K562 (cell line): ENCODE measurements at regions not wholly inside any gene's neighbourhood (a gene's known extent, or its start where the extent isn't known, plus 50 kb on each side); places are given as distances from the start of the nearest gene placed in this dataset.

Source experiments
- CTBP1 ChIP-seq: fragments of 450-650 bp; IDR thresholded peaks from 2 replicates; pipeline ENCODE4 v1.6.1; 2016; ENCODE audit warnings: borderline replicate concordance
- ETS2 ChIP-seq: IDR thresholded peaks from 2 replicates; pipeline ENCODE4 v1.6.1; 2016; ENCODE audit warnings: borderline replicate concordance, missing genetic modification characterization, mild to moderate bottlenecking, moderate library complexity, missing compliant biosample characterization; ENCODE audit not compliant: poor library complexity, severe bottlenecking
- EZH2 ChIP-seq: IDR thresholded peaks from 2 replicates; pipeline ENCODE4 v1.6.1; 2012; ENCODE audit warnings: low read depth, mild to moderate bottlenecking, inconsistent platforms, low read length, borderline replicate concordance
- HCFC1 ChIP-seq: IDR thresholded peaks from 2 replicates; pipeline ENCODE4 v1.6.1; 2012; ENCODE audit warnings: low read depth, low read length, improper control_type of control experiment
- JUN ChIP-seq, 2 experiments: sonication (generic) in 1 of 2; formaldehyde crosslinking in 1 of 2; IDR thresholded peaks; 2 replicates each; pipeline versions ENCODE4 v1.6.1 to v1.8.0; 2012 to 2022; ENCODE audit warnings: borderline replicate concordance in 2 of 2, mild to moderate bottlenecking in 2 of 2, improper control_type of control experiment in 1 of 2, low read depth in 1 of 2, low read length in 1 of 2, missing genetic modification reagents in 1 of 2
- KDM1A ChIP-seq, 2 experiments: fragments of 450-650 bp; IDR thresholded peaks; 2 replicates each; pipeline ENCODE4 v1.6.1; 2016; ENCODE audit warnings: mild to moderate bottlenecking in 2 of 2
- NFXL1 ChIP-seq: fragments of 450-650 bp; formaldehyde crosslinking; IDR thresholded peaks from 2 replicates; pipeline ENCODE4 v1.4.0; 2021; ENCODE audit warnings: mild to moderate bottlenecking
- POLR2A ChIP-seq: fragments of 450-650 bp; conservative IDR thresholded peaks from 2 replicates; pipeline ENCODE4 v1.6.1; 2016
- TGIF2 ChIP-seq: sonication (generic); formaldehyde crosslinking; IDR thresholded peaks from 2 replicates; pipeline ENCODE4 v1.8.1; 2022; ENCODE audit warnings: mild to moderate bottlenecking, missing genetic modification reagents, moderate library complexity
- ZNF561 ChIP-seq: fragments of 450-650 bp; formaldehyde crosslinking; conservative IDR thresholded peaks from 2 replicates; pipeline ENCODE4 v1.4.0; 2020; ENCODE audit warnings: mild to moderate bottlenecking, moderate library complexity
- TF ChIP-seq, protein P1 (sequence below), 3 experiments: IDR thresholded peaks in 2 of 3; conservative IDR thresholded peaks in 1 of 3; 2 replicates each; pipeline ENCODE4 v1.5.1; 2011 to 2012; ENCODE audit warnings: low read length in 3 of 3, mild to moderate bottlenecking in 3 of 3, control low read depth in 2 of 3, improper control_type of control experiment in 1 of 3, inconsistent platforms in 1 of 3, low read depth in 1 of 3, mixed read lengths in 1 of 3, moderate library complexity in 1 of 3; ENCODE audit not compliant: insufficient read depth in 2 of 3
- TF ChIP-seq, protein P2 (sequence below): fragments of 450-650 bp; IDR thresholded peaks from one replicate; pipeline ENCODE4 v1.6.1; 2018; ENCODE audit warnings: mild to moderate bottlenecking, moderate library complexity; ENCODE audit not compliant: partially characterized antibody

DNA sequence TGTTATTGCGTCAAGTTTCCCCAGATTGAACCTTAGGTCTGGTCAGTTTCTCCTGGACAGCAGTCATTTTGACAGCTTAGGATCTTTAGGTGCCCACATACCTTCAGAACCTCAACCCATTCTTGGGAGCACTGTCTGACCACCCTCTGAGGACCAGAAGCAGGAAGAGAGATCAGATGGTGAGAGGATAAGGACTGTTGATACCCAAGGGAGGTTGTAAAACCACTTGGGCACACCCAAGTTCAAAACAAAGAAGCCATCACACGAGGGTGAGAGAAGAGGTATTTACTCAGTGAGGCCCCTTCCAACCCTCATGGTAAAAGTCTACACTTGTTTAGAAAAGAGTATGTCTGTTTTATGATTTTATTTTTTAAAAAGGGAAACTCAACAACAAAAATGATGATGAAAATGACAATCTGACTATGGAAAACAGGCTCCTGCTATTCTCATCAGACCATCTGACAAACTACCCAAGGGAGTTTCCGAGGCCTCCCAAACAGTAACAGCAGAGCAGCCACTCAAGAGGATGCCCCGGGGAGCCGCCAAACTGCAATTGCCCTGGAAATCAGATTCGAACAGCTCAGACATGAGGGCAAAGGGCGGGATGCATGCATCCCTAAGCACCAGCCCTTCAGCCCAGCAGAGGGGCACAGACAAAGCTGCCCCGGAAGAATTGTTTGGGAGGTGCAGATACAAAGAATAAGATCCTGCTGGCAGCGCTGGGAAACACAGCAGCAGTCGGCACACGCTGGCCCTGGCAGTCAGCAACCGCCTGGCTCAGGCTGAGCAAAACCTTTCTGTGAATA, 162.6 kb upstream of the PLEKHG7 start:
- TF ChIP-seq NFXL1, result no peak
- TF ChIP-seq, protein P1, sequence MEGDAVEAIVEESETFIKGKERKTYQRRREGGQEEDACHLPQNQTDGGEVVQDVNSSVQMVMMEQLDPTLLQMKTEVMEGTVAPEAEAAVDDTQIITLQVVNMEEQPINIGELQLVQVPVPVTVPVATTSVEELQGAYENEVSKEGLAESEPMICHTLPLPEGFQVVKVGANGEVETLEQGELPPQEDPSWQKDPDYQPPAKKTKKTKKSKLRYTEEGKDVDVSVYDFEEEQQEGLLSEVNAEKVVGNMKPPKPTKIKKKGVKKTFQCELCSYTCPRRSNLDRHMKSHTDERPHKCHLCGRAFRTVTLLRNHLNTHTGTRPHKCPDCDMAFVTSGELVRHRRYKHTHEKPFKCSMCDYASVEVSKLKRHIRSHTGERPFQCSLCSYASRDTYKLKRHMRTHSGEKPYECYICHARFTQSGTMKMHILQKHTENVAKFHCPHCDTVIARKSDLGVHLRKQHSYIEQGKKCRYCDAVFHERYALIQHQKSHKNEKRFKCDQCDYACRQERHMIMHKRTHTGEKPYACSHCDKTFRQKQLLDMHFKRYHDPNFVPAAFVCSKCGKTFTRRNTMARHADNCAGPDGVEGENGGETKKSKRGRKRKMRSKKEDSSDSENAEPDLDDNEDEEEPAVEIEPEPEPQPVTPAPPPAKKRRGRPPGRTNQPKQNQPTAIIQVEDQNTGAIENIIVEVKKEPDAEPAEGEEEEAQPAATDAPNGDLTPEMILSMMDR (IDR thresholded peaks at IDR 0.05 in 2 of 3, conservative IDR thresholded peaks at IDR 0.05 in 1 of 3; ENCODE audit: insufficient read depth in 2 of 3, low read depth in 1 of 3, low read length in 3 of 3), result no peak
- no peak for TF ChIP-seq HCFC1
- TF ChIP-seq JUN (IDR thresholded peaks at IDR 0.05; ENCODE audit: borderline replicate concordance, low read depth, low read length), result no peak
- no peak for TF ChIP-seq JUN (CRISPR knock-in tag; IDR thresholded peaks at IDR 0.05; ENCODE audit: borderline replicate concordance)
- TF ChIP-seq, protein P2, sequence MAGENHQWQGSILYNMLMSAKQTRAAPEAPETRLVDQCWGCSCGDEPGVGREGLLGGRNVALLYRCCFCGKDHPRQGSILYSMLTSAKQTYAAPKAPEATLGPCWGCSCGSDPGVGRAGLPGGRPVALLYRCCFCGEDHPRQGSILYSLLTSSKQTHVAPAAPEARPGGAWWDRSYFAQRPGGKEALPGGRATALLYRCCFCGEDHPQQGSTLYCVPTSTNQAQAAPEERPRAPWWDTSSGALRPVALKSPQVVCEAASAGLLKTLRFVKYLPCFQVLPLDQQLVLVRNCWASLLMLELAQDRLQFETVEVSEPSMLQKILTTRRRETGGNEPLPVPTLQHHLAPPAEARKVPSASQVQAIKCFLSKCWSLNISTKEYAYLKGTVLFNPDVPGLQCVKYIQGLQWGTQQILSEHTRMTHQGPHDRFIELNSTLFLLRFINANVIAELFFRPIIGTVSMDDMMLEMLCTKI, result no peak
- TF ChIP-seq ZNF561, result no peak
- TF ChIP-seq POLR2A, result no peak
- TF ChIP-seq CTBP1, result no peak
- no peak for TF ChIP-seq KDM1A (IDR thresholded peaks at IDR 0.05)
- no peak for TF ChIP-seq EZH2
- no peak for TF ChIP-seq ETS2 (tag)
- TF ChIP-seq TGIF2 (CRISPR knock-in tag), result no peak
